Germinal center (tissue), 1 donor: ENCODE measurements at regions not wholly inside any gene's neighbourhood (a gene's known extent, or its start where the extent isn't known, plus 50 kb on each side); places are given as distances from the start of the nearest gene placed in this dataset.
"Not testable (repeated sequence)": the region's sequence is repeated elsewhere in the genome, so short reads cannot be mapped to it uniquely, and the experiment has no call there.

Source experiments
- DNase-seq: peaks from one replicate; pipeline ENCODE4 v3.0.0; 2012; ENCODE audit warnings: mixed read lengths, low spot score

DNA sequence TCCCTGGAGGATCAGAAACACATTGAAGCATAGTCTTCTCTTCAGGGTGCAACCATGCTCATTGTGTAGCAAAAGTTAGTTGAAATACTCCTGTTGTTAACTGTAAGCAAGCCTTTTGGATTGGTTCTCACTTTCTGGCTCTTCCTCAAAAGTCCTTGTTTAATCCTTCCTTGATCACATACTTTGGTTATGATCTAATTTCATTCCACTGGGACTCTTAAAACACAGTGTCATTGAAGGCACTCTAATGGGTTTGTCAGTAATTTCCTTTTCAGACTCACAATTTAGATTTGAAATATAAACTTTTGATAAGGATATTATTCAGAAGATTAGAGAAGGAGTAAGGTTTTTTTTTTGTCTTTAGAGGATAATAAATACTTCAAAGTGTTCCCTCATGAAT, 451.7 kb upstream of the SGO1 start:
- no peak for DNase-seq

DNA sequence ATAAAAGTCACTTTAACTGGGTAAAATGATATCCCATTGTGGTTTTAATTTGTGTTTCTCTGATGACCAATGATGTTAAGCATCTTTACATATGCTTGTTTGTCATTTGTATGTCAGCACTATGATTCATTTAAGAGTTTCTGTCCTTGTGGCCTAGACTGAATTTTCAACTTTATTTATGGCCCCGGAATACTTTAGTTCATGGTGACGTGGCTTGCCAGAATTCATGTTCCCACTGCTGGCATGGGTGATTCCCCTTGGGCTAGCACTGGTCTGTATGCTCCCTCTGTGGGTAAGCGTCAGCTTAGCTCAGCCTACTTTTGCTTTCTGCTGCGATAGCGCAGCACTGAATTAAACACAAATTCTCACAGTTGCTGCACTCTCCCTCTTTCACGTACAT, 436.3 kb upstream of the SGO1 start:
- no peak for DNase-seq

DNA sequence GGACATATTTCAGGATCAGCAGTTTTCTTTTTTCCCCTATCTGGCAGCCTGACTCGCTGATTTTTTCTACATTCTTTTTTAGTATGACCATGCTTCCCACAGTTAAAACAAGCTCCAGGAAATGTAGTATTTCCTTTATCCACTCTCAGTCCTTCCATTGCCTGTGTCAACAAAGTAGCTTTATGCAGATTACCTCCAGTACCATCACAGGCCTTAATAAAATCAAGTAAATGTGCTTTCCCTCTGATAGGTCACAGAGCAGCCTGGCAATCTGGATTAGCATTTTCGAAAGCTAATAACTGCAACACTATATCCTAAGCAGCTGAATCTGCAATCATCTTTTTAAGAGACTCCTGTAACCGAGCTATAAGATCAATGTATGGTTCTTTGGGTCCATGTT, 432.6 kb upstream of the SGO1 start:
- DNase-seq, result not testable (repeated sequence)

DNA sequence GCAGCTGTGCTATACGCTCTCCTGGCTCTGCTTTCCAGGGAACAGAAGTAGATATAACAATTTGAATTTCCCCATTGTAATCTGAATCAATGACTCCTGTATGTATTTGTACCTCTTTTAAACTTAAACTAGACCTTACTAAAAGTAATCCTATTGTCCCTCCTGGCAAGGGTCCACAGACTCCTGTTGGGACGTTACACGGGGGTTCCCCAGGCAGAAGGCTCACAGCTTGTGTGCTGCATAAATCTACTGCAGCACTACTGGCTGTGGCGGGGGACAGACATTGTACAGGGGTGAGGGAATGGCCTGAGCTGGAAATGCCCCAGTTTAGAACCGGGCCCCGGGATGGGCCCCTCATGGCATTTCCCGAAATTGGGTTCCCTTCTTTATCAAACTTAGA, 432.2 kb upstream of the SGO1 start:
- DNase-seq, result not testable (repeated sequence)

DNA sequence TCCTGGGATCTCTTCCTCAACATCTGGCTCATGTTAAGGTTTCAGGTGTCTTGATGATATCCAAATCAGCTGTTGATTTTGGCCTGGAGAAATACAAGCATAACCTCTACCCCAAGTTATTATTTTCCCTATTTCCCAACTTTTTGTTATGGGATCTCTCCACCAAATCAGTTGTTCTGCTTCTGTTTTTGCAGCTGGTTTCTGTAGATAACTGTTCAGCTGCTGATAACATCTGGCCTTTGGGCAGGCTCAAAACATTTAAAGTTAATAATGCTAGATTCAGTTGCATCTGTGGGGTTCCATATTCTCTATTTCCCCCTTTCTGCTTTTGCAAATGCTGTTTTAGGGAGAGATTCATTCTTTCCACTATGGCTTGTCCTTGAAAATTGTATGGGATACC, 430.0 kb upstream of the SGO1 start:
- DNase-seq, result not testable (repeated sequence)

DNA sequence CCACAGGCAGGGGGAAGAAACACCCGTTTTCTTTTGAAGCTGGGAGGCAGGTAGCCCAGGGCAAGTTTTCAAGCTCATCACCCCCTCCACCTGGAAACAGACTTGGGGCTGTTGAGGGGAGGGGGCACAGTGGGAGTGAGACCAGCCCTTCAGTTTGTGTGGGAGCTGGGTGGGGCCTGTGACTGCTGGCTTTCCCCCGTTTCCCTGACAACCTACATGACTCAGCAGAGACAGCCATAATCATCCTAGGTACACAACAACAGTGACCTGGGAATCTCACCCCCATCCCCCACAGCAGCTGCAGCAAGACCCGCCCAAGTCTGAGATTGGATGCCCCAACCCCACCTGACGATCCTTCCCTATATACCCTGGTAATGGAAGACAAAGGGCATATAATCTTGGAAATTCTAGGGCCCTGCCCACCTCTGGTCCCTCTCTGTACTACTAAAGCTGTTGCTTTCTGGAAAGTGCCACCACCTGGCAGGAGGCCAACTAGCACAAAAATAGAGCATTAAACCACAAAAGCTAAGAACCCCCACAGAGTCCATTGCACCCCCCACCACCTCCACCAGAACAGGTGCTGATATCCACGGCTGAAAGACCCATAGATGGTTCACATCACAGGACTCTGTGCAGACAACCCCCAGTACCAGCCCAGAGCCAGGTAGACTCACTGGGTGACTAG, 422.2 kb upstream of the SGO1 start:
- DNase-seq, result no peak

DNA sequence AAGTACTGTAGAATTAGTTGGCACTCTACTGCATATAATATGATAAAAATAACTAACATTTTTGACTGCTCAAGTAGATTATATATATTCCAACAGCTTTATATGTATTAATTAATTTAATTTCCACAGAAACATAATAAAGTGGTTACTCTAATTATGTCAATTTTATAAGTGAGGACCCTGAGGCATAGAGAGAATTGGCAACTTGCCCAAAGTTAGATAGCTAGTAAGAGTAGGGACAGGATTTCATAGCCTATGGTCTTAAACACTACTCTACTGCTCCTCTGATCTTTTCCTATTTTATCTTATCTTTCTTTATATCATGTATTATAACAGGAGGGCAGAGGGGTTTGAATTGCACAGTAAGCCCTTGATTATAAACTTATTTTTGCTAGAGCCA, 418.7 kb upstream of the SGO1 start:
- DNase-seq, result no peak

DNA sequence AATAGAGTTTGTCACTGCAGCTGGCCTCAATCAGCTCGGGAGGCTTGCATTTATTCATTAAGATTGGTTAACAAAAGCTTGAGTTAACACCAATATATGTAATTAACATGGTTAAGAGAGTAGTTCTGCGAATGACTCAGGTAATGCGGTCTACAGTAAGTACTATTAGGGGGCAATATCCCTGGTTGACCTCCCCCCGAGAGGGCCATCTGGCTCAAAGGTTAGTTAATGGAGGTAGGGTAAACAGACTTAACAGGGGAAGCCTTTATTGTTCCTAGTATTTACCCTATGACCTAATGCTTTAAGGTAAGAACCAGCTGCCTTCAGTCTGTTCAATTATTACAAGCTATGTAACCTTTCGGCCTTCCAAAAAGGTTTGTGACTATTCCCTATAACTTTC, 403.3 kb upstream of the SGO1 start:
- no peak for DNase-seq

DNA sequence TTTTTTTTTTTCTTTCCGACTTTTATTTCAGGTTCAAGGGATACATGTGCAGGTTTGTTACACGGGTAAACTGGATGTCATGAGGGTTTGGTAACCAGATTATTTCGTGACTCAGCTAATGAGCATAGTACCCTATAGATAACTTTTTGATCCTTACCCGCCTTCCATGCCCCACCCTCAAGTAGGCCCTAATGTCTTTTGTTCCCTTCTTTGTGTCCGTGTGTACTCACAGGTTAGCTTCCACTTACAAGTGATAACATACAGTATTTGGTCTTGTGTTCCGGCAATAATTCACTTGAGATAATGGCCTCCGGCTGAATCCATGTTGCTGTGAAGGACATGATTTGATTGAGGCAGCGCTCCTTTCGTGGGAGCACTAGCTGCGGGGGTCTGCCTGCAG, 402.8 kb upstream of the SGO1 start:
- no peak for DNase-seq

DNA sequence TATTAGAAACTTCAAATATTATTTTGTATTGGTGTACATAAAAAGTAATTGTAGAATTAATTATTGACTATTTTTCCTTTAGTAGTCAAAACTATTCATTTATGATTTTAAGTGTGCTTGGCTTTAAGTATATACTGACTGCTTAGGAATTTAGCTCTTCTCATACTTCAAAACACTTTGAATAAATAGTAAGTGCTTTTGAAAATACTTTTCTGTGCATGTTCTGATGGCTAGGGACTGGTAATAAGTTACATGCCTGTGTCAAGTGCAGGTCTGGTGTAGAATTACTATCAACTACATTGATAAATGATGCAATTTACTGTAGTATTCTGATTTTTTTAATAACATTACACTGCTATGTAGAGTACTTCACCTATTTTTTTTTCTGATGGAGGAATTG, 397.6 kb upstream of the SGO1 start:
- no peak for DNase-seq

DNA sequence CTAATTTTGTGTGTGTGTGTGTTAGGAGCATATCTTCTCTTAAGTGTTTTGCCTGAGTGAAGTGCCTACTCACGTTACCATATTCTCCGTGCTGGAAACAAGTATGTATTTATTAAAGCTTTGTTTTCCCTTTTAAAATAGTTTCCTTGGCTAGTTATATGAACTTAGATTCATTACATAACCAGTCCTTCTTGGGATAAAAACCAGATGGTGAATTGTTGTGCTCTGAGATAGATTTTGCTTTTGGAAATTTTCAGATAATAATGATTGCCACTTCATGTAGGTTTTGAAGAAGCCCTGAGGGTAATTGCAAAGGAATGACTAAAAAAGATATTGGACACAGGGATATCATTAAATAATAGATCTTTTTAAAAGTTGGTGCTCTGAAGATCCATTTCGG, 390.2 kb upstream of the SGO1 start:
- no peak for DNase-seq

DNA sequence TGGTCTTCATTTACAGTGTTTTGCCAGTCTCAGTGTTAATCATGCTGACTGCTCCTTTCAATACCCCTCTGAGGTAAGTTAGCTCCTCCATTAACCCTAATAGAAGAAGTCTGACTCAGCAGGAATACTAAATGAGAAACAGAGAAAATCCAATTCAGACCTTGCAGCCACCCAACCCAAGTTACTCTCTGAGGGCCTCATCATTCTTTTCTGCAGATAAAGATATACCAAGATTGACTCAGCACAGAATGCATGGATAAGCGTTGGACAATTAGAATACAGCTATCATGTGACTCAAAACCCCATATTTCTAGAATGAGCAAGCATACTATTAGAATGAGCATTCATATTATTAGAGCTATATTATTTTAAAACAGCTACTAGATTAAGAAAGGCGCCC, 389.1 kb upstream of the SGO1 start:
- no peak for DNase-seq

DNA sequence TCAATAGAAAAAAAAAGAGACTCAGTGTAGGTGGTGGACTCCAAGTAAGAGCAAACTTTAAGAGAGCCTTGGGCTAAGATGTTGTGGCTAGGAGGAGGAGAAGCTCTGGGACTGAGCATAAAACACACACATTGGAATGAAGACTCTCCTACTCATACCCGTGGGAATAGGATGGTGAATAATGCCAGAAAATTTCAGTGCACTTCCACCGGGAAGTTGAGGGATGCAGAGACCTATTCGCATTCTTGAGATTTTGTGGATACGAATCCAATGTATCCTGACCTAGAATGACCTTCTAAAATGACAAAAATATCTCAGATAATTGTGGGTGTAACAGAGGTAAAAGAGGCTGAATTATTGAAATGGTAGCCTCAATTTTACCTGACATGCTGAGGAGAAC, 388.7 kb upstream of the SGO1 start:
- no peak for DNase-seq

DNA sequence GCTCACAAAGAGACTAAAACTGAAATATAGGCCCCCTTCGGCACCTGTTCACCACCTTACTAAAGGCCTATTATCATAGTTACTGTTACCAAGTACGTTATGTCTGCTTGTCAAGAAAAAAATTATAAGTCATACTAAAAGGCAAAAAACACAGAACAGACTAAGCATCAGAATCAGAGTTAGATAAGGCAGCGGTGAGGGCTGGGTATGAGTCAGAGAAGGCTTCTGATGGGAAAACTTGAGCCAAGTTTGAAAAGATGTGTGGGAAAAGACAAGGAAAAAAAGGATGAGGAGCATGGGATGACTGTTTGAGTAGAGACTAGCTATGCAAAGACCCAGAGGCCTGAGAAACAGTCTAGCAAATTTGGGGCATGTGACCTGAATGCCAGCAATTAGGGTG, 387.2 kb upstream of the SGO1 start:
- no peak for DNase-seq

DNA sequence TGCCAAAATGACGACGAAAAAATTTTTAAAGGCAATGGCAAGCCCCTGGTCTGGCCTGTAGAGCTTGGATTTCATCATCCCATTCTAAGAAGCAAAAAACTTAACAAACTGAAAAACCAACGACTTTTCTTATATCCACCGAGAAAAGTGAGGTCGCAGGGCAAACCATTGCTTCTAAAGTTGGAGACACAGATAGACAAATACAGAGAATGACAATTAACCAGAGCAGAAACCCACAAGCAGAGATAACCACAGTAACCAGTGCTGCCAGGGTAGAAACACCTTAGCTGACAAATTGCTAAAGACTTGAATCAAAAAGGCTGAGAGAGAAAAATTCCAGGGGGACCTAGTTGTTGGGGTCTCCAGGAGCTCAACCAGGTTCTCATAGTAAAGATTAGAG, 386.5 kb upstream of the SGO1 start:
- no peak for DNase-seq

DNA sequence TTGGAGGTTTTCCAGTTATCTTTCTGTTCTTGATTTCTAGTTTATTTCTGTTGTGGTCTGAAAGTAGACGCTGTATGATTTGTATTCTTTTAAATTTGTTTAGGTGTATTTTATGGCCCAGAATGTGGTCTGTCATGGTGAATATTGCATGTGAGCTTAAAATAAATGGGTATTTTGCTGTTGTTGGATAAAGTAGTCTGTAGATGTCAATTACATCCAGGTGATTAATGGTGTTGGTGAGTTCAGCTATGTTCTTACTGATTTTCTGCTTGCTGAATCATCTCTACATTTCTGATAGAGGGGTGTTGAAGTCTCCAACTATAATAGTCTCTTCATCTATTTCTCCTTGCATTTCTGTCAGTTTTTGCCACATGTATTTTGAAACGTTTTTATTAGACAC, 383.3 kb upstream of the SGO1 start:
- DNase-seq, result no peak

DNA sequence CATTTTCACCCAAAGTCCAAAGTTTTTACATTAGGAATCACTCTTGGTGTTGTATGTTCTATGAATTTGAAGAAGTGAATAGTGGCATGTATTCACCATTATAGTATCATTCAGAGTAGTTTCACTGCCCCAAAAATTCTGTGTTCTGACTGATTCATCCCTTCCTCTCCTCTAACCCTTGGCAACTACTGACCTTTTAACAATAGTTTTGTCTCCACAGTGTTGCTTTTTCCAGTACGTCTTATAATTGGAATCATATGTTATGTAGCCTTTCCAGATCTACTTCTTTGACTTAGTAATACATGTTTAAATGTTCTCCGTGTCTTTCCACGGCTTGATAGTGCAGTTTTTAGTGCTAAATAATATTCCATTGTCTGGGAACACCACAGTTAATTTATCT, 379.0 kb upstream of the SGO1 start:
- DNase-seq, result no peak

DNA sequence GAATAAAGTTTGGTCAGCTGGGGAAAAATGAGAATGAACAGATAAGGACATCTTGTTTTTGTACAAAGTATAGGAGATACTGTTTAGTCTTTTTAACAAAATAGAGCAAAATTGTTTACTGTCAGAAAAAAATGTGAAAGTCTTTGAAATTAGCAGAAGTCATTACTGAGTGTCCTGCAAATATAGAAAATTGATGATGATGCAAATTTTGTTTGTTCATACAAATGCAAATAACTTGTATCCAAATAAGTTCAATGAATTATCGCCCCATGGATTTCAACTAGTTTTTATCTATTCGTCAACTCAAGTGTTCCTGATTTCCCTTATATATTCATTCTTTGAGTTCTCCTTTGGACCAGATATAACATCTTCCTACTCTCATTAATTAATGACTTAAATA, 378.0 kb upstream of the SGO1 start:
- no peak for DNase-seq

DNA sequence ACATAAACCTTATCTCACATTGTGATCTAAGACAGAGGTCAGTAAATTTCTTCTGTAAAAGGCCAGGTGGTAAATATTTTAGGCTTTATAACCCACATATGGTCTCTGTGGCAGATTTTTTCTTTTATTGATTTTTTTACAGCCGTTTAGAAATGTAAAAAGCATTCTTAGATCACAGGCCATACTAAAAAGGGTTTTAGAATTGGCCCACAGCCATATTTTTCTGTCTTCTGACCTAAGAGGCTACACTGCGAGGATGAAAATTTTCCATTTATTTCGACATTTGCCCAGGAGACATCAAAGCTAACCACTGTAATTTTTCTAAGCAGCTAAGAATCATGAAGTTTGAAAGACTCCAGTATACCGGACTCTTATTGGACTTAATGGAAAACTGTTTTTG, 377.2 kb upstream of the SGO1 start:
- DNase-seq, result no peak

DNA sequence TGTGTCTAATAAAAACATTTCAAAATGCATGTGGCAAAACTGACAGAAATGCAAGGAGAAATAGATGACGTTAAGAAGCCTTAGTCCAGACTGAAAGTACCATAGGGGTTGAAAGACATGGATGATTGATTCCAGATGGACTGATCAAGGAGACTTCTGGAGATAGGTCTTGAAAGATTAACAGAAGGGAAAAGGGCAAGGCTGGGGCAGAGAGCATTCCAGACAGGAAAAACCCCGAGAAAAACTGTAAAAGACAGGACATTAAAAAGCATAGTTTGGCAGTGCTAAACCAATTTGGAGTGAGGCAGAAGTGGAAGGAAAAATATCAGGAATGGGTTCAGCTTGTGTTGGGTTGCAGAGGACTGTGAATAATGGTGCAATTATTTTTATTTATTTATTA, 375.2 kb upstream of the SGO1 start:
- DNase-seq, result no peak

DNA sequence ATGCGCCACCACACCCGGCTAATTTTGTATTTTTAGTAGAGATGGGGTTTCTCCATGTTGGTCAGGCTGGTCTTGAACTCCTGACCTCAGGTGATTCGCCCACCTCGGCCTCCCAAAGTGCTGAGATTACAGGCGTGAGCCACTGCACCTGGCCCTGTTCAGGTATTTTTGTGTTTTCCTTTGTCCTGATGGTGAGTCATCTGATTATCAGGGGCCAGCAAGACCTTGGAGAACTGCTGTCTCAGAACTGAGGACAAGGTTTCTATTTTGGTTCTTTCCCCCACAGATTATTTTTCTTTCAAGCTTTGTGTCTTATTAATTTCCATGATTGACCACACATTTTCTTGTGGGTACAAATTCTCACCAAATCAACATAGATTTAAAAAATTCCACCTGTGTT, 374.4 kb upstream of the SGO1 start:
- DNase-seq, result not testable (repeated sequence)

DNA sequence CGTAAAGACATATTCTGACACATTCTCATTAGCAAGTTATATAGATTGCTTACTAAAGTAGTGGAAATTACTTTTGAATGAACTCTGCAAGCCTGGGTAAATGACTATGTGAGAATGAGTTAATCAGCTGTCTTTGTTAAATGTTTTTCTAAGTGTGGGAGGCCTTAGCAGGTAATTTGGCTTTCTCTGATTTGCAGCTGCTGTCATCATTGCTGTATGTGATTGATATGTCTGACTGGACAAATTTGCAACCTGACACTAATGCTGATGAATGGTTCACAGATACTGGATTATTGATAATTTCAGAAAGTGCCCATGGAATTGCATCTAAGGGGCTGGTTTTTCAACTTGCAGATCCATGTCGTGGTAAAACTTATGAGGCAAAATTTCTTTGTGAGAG, 372.2 kb upstream of the SGO1 start:
- DNase-seq, result no peak

DNA sequence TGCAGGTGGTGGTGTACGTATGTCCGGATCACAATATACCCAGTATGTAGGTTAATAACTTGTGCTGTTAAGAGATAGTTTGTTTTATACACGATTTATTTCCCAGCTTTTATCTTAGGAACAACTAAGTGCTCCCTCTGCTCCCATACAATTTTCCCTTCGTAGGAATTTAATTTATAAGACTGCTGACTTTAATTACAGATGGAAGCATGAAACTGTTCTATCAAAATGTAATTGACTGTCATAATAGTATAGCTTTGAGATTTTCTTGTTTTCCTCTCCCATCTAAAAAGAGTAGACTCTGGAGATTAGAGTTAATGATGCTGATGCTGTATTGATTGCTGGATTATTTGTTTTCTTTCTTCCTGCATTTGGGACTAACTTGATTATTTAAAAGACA, 370.7 kb upstream of the SGO1 start:
- no peak for DNase-seq

DNA sequence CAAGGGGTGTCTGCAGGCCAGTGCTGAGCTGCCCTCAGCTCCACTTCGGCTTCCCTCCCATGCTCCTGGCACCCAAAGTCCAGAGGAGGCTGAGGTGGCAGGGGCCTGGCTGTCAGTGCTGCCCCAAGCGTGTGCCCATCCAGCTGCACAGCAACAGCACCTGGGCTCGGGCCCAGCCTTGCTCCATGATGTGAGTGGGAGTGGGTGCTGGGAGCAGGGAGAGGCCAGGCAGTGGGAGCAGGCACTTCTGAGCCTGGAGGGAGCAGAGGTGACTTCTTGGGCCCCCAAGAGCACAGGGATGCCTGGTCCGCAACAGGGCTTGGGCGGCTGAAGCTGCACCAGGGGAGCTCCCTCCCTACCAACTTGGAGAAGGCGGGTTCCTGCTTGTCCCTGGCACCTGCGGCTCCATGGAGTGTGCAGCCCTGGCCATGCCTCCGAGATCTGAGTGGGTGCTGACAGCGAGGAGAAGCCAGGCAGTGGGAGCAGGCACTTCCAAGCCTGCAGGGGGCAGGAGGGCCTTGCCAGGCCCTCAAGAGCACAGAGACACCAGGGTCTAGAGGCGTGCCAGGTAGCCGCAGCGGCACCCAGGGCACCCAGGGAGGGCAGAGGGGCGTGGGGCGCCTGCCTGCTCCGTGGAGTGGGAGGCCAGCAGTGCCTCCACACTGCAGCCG, 366.7 kb upstream of the SGO1 start:
- DNase-seq, result no peak
